PC-9 (cell line): ENCODE measurements at regions not wholly inside any gene's neighbourhood (a gene's known extent, or its start where the extent isn't known, plus 50 kb on each side); places are given as distances from the start of the nearest gene placed in this dataset.

Experiments
- EZH2 ChIP-seq: fragments of 200-600 bp; sonication (generic); IDR thresholded peaks from 2 replicates; pipeline ENCODE4 v1.8.0; 2017; ENCODE audit warnings: antibody characterized with exemption, low read depth
- TF ChIP-seq, protein P1 (sequence below): fragments of 200-600 bp; sonication (generic); conservative IDR thresholded peaks from 2 replicates; pipeline ENCODE4 v1.6.1; 2017; ENCODE audit warnings: mixed run types, antibody characterized with exemption, mild to moderate bottlenecking, moderate library complexity

DNA sequence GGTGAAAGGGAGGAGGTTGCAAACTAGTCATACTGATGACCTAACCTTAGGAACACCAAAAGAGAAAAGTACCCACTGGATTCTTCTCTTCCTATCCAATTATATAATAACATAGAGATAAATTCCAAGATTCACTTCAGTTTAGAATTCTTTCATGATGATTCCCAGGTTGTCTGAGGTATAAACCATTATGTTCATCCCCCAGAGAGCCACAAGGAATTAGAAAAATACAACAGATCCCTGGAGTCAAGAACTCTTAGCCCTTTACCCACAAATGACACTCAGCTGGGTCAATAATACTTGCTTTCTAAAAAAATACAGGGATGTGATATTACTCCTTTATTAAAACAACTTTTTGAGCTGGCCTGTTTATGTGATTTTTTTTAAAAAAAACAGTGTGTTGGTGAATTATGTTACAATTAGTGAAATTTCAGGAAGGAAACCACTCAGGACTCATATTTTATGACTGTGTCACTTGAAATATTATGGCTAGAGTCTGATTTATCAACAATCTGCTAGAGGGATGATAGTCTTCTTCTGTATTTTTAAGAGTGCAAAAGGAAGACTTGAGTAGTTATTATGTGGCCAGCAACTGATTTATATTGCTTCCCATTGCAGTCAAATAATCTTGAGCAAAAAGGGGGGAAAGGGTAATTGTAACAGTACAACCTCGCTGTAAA is 338.2 kb downstream of the NFIB start:
- TF ChIP-seq, protein P1, sequence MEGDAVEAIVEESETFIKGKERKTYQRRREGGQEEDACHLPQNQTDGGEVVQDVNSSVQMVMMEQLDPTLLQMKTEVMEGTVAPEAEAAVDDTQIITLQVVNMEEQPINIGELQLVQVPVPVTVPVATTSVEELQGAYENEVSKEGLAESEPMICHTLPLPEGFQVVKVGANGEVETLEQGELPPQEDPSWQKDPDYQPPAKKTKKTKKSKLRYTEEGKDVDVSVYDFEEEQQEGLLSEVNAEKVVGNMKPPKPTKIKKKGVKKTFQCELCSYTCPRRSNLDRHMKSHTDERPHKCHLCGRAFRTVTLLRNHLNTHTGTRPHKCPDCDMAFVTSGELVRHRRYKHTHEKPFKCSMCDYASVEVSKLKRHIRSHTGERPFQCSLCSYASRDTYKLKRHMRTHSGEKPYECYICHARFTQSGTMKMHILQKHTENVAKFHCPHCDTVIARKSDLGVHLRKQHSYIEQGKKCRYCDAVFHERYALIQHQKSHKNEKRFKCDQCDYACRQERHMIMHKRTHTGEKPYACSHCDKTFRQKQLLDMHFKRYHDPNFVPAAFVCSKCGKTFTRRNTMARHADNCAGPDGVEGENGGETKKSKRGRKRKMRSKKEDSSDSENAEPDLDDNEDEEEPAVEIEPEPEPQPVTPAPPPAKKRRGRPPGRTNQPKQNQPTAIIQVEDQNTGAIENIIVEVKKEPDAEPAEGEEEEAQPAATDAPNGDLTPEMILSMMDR: no peak
- no peak for TF ChIP-seq EZH2
